ENCODE measurements at regions not wholly inside any gene's neighbourhood (a gene's known extent, or its start where the extent isn't known, plus 50 kb on each side); places are given as distances from the start of the nearest gene placed in this dataset.

- Histone ChIP-seq H3K36me3 (ENCODE audit: insufficient read depth, low read length) (no peaks in the 10 kb centered on the region), H4K20me1 (ENCODE audit: insufficient read depth, low read length) (no peaks in the 10 kb centered on the region), H3K4me1 (ENCODE audit: insufficient read depth, low read length, poor library complexity, severe bottlenecking) (no peaks in the 10 kb centered on the region), H2AFZ (ENCODE audit: low read length) (no peak overlapping the region), H3K4me2 (ENCODE audit: low read length) (no peak overlapping the region), H3K9me2 (ENCODE audit: insufficient read depth, low read length) (no peaks in the 10 kb centered on the region), H3K79me2 (ENCODE audit: insufficient read depth, low read depth, low read length) (no peaks in the 10 kb centered on the region), H3K4me3 (ENCODE audit: low read depth, low read length, poor library complexity, severe bottlenecking) (no peak overlapping the region), H3K27ac (ENCODE audit: low read depth, low read length, poor library complexity, severe bottlenecking) (no peak overlapping the region), H3K9me3 (ENCODE audit: low read length) (no peaks in the 10 kb centered on the region)
- TF ChIP-seq EZH2phosphoT487 (IDR thresholded peaks at IDR 0.05; ENCODE audit: borderline replicate concordance, low read depth, low read length) (no peak), CTCF (conservative IDR thresholded peaks at IDR 0.05; ENCODE audit: low read length) (no peak)
- intact Hi-C loops (cut with micrococcal nuclease; ENCODE audit: unreplicated experiment): no loop called here
- DNase-seq (ENCODE audit: low spot score): no peak
- CTCF ChIA-PET (ENCODE audit: unreplicated experiment): no interaction called here
- no TSS peak for BruUV-seq (replicated peaks)
- POLR2A ChIA-PET: no interaction called here
Observed at GRCh38 chr2:2590841-2591541, 259.9 kb upstream of the MYT1L start.

- intact Hi-C loops (cut with micrococcal nuclease; ENCODE audit: unreplicated experiment): no loop called here
- POLR2A ChIA-PET: no interaction called here
- no peaks in the 10 kb centered on the region for H3K36me3 ChIP-seq (ENCODE audit: insufficient read depth, low read length)
- TF ChIP-seq EZH2phosphoT487 (IDR thresholded peaks at IDR 0.05; ENCODE audit: borderline replicate concordance, low read depth, low read length): no peak
- TF ChIP-seq CTCF (conservative IDR thresholded peaks at IDR 0.05; ENCODE audit: low read length): no peak
- no peak overlapping the region for H2AFZ ChIP-seq (ENCODE audit: low read length)
- H3K9me3 ChIP-seq (ENCODE audit: low read length): no peaks in the 10 kb centered on the region
- H3K4me2 ChIP-seq (ENCODE audit: low read length): no peak overlapping the region
- H3K4me3 ChIP-seq (ENCODE audit: low read depth, low read length, poor library complexity, severe bottlenecking): no peak overlapping the region
- no TSS peak for BruUV-seq (replicated peaks)
- CTCF ChIA-PET (ENCODE audit: unreplicated experiment): no interaction called here
- H4K20me1 ChIP-seq (ENCODE audit: insufficient read depth, low read length): no peaks in the 10 kb centered on the region
- H3K9me2 ChIP-seq (ENCODE audit: insufficient read depth, low read length): no peaks in the 10 kb centered on the region
- no peaks in the 10 kb centered on the region for H3K4me1 ChIP-seq (ENCODE audit: insufficient read depth, low read length, poor library complexity, severe bottlenecking)
- no peak overlapping the region for H3K27ac ChIP-seq (ENCODE audit: low read depth, low read length, poor library complexity, severe bottlenecking)
- H3K79me2 ChIP-seq (ENCODE audit: insufficient read depth, low read depth, low read length): no peaks in the 10 kb centered on the region
- no peak for DNase-seq (ENCODE audit: low spot score)
Observed at GRCh38 chr2:2590141-2590540, 259.1 kb upstream of the MYT1L start.

- H3K9me2 ChIP-seq (ENCODE audit: insufficient read depth, low read length): no peaks in the 10 kb centered on the region
- H3K9me3 ChIP-seq (ENCODE audit: low read length): no peaks in the 10 kb centered on the region
- no peak overlapping the region for H3K27ac ChIP-seq (ENCODE audit: low read depth, low read length, poor library complexity, severe bottlenecking)
- H3K4me2 ChIP-seq (ENCODE audit: low read length): no peak overlapping the region
- no peak for DNase-seq (ENCODE audit: low spot score)
- intact Hi-C loops (cut with micrococcal nuclease; ENCODE audit: unreplicated experiment): no loop called here
- no peak for TF ChIP-seq EZH2phosphoT487 (IDR thresholded peaks at IDR 0.05; ENCODE audit: borderline replicate concordance, low read depth, low read length)
- no peak for TF ChIP-seq CTCF (conservative IDR thresholded peaks at IDR 0.05; ENCODE audit: low read length)
- no TSS peak for BruUV-seq (replicated peaks)
- H3K36me3 ChIP-seq (ENCODE audit: insufficient read depth, low read length): no peaks in the 10 kb centered on the region
- no peaks in the 10 kb centered on the region for H4K20me1 ChIP-seq (ENCODE audit: insufficient read depth, low read length)
- CTCF ChIA-PET (ENCODE audit: unreplicated experiment): no interaction called here
- H2AFZ ChIP-seq (ENCODE audit: low read length): no peak overlapping the region
- POLR2A ChIA-PET: interaction anchor here (0.6 kb wide), 2 partner anchors 488 to 1602 kb away, joined by 3 read pairs; no protein-coding TSS in a partner anchor
- H3K79me2 ChIP-seq (ENCODE audit: insufficient read depth, low read depth, low read length): no peaks in the 10 kb centered on the region
- H3K4me1 ChIP-seq (ENCODE audit: insufficient read depth, low read length, poor library complexity, severe bottlenecking): no peaks in the 10 kb centered on the region
- no peak overlapping the region for H3K4me3 ChIP-seq (ENCODE audit: low read depth, low read length, poor library complexity, severe bottlenecking)
Observed at GRCh38 chr2:2588777-2589176, 257.7 kb upstream of the MYT1L start.
